GM12878 (cell line): ENCODE measurements at regions not wholly inside any gene's neighbourhood (a gene's known extent, or its start where the extent isn't known, plus 50 kb on each side); places are given as distances from the start of the nearest gene placed in this dataset.
"Not testable (repeated sequence)": the region's sequence is repeated elsewhere in the genome, so short reads cannot be mapped to it uniquely, and the experiment has no call there.

Experiments
- ATAC-seq: fragments of 200-7000 bp; cut with Tn5 transposase; 3 replicates; pipeline ENCODE4 v1.9.1; 2020; ENCODE audit warnings: mild to moderate bottlenecking, moderate library complexity
- BruUV-seq: library from RNA; stranded (reverse); fragments of 400-500 nt; replicated peaks from 2 replicates; lab custom pipeline; 2021; lab: Mats Ljungman, UMichigan
- CTCF ChIA-PET: fragments of 300-600 bp; sonication (Branson Sonifier 250); formaldehyde crosslinking; extraction: SDS; loops from one replicate; lab custom pipeline; 2021; ENCODE audit warnings: inconsistent platforms; lab: Yijun Ruan, JAX
- POLR2A ChIA-PET: fragments of 350-600 bp; formaldehyde crosslinking; extraction: SDS; loops from one replicate; lab custom pipeline; 2021; ENCODE audit warnings: inconsistent platforms; lab: Charles Lee
- RAD21 ChIA-PET: fragments of 300-600 bp; sonication (Branson Sonifier 250); formaldehyde crosslinking; loops from one replicate; lab custom pipeline; 2023; ENCODE audit warnings: antibody characterized with exemption; ENCODE audit not compliant: unreplicated experiment; lab: Charles Lee
- SMC1A ChIA-PET: fragments of 300-600 bp; sonication (Branson Sonifier 250); formaldehyde crosslinking; loops from one replicate; lab custom pipeline; 2023; ENCODE audit not compliant: unreplicated experiment, uncharacterized antibody; lab: Charles Lee
- DNase-seq: peaks from one replicate; pipeline ENCODE4 v3.0.0-alpha.2; 2011; ENCODE audit warnings: low read depth, low spot score
- FAIRE-seq: peaks from 3 replicates; lab custom pipeline; 2011; peaks lifted over from hg19 to GRCh38; lab: Jason Lieb, UNC
- H2AFZ ChIP-seq: 2 replicates; pipeline ENCODE4 v1.6.0; 2011; ENCODE audit warnings: low read depth, low read length, control low read depth; ENCODE audit not compliant: control insufficient read depth
- H3K27ac ChIP-seq: 2 replicates; pipeline ENCODE4 v1.5.1; 2011; ENCODE audit warnings: control low read depth; ENCODE audit not compliant: control insufficient read depth, insufficient read depth
- H3K27me3 ChIP-seq, 2 experiments: replicated peaks in 1 of 2; 2 replicates each; pipeline versions ENCODE4 v1.6.0 to v1.6.1; 2011; ENCODE audit warnings: low read length in 1 of 2; ENCODE audit not compliant: control insufficient read depth in 2 of 2, insufficient read depth in 2 of 2
- H3K36me3 ChIP-seq, 2 experiments: 2 replicates each; pipeline ENCODE4 v1.5.1; 2011; ENCODE audit warnings: low read length in 1 of 2; ENCODE audit not compliant: control insufficient read depth in 2 of 2, insufficient read depth in 2 of 2
- H3K4me1 ChIP-seq: 2 replicates; pipeline ENCODE4 v1.6.1; 2011; ENCODE audit warnings: mild to moderate bottlenecking, low read length, moderate library complexity, mixed read lengths; ENCODE audit not compliant: control insufficient read depth, insufficient read depth
- H3K4me2 ChIP-seq: 2 replicates; pipeline ENCODE4 v1.6.0; 2011; ENCODE audit warnings: control low read depth; ENCODE audit not compliant: control insufficient read depth, insufficient read depth
- H3K4me3 ChIP-seq: fragments of 200-600 bp; sonication (generic); 2 replicates; pipeline ENCODE4 v1.5.1; 2016
- H3K79me2 ChIP-seq: 2 replicates; pipeline ENCODE4 v1.6.0; 2011; ENCODE audit warnings: low read length; ENCODE audit not compliant: control insufficient read depth, insufficient read depth
- H3K9ac ChIP-seq: 2 replicates; pipeline ENCODE4 v1.8.0; 2011; ENCODE audit warnings: low read length, control low read depth, mixed read lengths; ENCODE audit not compliant: control insufficient read depth, insufficient read depth
- H3K9me3 ChIP-seq: replicated peaks from 3 replicates; pipeline ENCODE4 v1.5.1; 2011; ENCODE audit warnings: mild to moderate bottlenecking, low read length; ENCODE audit not compliant: control insufficient read depth, insufficient read depth
- H4K20me1 ChIP-seq: 2 replicates; pipeline ENCODE4 v1.6.0; 2011; ENCODE audit not compliant: control insufficient read depth, insufficient read depth
- ELK1 ChIP-seq: IDR thresholded peaks from 2 replicates; pipeline ENCODE4 v1.6.1; 2012; ENCODE audit warnings: low read depth, low read length, improper control_type of control experiment
- GATAD2B ChIP-seq: fragments of 450-650 bp; conservative IDR thresholded peaks from 2 replicates; pipeline ENCODE4 v1.6.1; 2017; ENCODE audit warnings: low read depth, mild to moderate bottlenecking, moderate library complexity
- MYB ChIP-seq: fragments of 150-350 bp; IDR thresholded peaks from 2 replicates; pipeline ENCODE4 v1.6.1; 2014; ENCODE audit warnings: mild to moderate bottlenecking, low read depth, low read length, borderline replicate concordance
- SIN3A ChIP-seq: IDR thresholded peaks from 2 replicates; pipeline ENCODE4 v1.6.1; 2012; ENCODE audit warnings: low read depth, low read length, improper control_type of control experiment
- TARDBP ChIP-seq: IDR thresholded peaks from 2 replicates; pipeline ENCODE4 v1.6.1; 2016; ENCODE audit warnings: borderline replicate concordance
- YY1 ChIP-seq: IDR thresholded peaks from 2 replicates; pipeline ENCODE4 v1.6.1; 2011; ENCODE audit warnings: low read depth, mild to moderate bottlenecking, low read length
- ZBED1 ChIP-seq: IDR thresholded peaks from 2 replicates; pipeline ENCODE4 v1.6.1; 2016; ENCODE audit warnings: borderline replicate concordance
- WGBS: methylation state at CpG from one replicate; pipeline ENCODE4 v1.1.6; 2016; ENCODE audit warnings: low lambda C conversion rate; ENCODE audit not compliant: insufficient replicate concordance, insufficient coverage; ENCODE audit errors: missing lambda C conversion rate; 5-methylcytosine and 5-hydroxymethylcytosine counted together
- in situ Hi-C: fragments of 300-500 bp; cut with MboI; formaldehyde crosslinking; loops from 9 replicates; pipeline ENCODE4 v1.14.3; 2018; ENCODE audit warnings: mixed read lengths
- intact Hi-C: fragments of 100-400 bp; cut with micrococcal nuclease; formaldehyde crosslinking; loops from one replicate; pipeline ENCODE4 v1.14.2; 2022; ENCODE audit not compliant: unreplicated experiment

GRCh38 chr4:30868111-30868895 lies 148.1 kb downstream of the PCDH7 start (continued):
- TF ChIP-seq YY1 (no peak), TARDBP (no peak), SIN3A (no peak), ELK1 (no peak), MYB (no peak), ZBED1 (no peak), GATAD2B (no peak)

GRCh38 chr4:30869387-30869786 lies 149.2 kb downstream of the PCDH7 start:
- ATAC-seq, in situ Hi-C loops, H3K27ac ChIP-seq, H3K4me2 ChIP-seq, SMC1A ChIA-PET, H2AFZ ChIP-seq, H3K27me3 ChIP-seq, H3K9me3 ChIP-seq, H3K4me1 ChIP-seq, H3K9ac ChIP-seq, BruUV-seq, H3K4me3 ChIP-seq, DNase-seq, POLR2A ChIA-PET, FAIRE-seq, H3K36me3 ChIP-seq, H4K20me1 ChIP-seq, RAD21 ChIA-PET, H3K79me2 ChIP-seq, intact Hi-C loops: not testable (repeated sequence)
- WGBS = 0% methylated on average over 1 of the region's 1 CpG
- CTCF ChIA-PET = interaction anchor here (0.6 kb wide), 1 partner anchor 33 kb away, joined by 3 read pairs; no protein-coding TSS in a partner anchor
